Limb (tissue), 2 donors: ENCODE measurements at regions not wholly inside any gene's neighbourhood (a gene's known extent, or its start where the extent isn't known, plus 50 kb on each side); places are given as distances from the start of the nearest gene placed in this dataset.
"Not testable (repeated sequence)": the region's sequence is repeated elsewhere in the genome, so short reads cannot be mapped to it uniquely, and the experiment has no call there.

Source experiments
- DNase-seq, 2 donors: peaks; one replicate each; pipeline ENCODE4 v3.0.0-alpha.2; 2016; ENCODE audit errors: extremely low spot score in 2 of 2

DNA sequence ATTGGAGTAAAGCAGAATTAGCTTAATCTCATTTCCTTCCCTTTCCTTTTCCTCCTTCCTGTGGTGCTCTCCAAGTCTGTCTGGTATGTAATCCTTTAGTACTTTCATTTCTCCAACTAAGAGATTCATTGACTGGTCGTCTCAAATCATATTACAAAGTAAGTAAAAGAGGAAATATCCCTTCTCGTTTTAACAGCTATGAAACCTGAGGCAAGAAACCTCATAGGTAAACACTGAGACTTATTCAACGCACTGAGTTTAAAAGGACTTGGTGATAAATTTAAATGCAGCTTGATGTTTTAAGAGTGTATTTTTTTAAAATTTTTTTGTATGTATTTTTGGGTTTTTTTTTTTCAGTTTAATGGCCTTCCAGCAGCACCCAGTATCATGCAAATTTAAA is 117.2 kb upstream of the LRRC3B start:
- DNase-seq: no peak

DNA sequence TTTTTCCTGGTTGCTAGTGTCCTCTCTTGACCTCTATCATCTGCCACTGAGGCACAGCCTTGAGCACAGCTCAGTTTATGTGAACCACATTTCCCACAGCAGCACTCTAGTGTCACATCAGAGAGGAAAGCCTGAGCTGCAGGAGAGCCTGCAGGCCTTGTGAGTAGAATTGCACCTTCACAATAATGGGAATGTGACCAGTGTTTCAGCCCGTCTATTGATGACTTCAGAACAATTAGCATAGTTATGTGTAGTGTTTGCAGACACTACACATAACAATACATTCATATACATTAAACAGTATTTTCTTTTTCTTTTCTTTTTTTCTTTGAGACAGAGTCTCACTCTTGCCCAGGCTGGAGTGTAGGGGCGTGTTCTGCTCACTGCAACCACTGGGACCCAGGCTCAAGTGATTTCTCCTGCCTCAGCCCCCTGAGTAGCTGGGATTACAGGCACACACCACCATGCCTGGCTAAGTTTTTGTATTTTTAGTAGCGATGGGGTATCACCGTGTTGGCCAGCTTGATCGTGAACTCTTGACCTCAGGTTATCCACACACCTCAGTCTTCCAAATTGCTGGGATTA is 108.0 kb upstream of the LRRC3B start:
- not testable (repeated sequence) for DNase-seq

DNA sequence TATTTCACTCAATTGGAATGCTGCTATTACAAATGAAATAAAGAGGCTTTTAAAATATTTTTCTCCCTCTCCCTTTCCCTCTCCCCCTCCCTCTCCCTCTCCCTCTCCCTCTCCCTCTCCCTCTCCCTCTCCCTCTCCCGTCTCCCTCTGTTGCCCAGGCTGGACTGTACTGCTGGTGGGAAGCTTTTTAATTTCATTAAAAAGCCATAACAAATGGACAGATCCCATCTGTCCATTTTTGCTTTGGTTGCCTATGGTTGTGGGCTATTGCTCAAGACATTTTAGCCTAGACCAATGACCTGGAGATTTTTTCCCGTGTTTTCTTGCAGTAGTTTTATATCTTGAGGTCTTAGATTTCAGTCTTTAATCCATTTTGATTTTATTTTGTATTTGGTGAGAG is 107.2 kb upstream of the LRRC3B start:
- no peak for DNase-seq

DNA sequence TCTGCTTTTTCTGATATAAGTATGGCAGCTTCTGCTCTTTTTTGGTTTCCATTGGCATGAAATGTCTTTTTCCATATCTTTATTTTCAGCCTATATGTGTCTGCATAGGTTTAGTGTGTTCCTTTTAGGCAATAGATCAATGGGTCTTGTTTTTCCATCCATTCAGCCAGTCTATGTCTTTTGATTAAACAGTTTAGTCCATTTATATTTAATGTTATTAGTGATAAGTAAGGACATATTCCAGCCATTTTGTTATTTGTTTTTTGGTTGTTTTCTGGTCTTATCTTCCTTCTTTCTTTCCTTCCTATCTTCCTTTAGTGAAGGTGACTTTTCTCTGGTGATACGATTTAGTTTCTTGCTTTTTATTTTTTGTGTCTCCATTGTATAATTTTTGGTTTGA is 101.3 kb upstream of the LRRC3B start:
- no peak for DNase-seq

DNA sequence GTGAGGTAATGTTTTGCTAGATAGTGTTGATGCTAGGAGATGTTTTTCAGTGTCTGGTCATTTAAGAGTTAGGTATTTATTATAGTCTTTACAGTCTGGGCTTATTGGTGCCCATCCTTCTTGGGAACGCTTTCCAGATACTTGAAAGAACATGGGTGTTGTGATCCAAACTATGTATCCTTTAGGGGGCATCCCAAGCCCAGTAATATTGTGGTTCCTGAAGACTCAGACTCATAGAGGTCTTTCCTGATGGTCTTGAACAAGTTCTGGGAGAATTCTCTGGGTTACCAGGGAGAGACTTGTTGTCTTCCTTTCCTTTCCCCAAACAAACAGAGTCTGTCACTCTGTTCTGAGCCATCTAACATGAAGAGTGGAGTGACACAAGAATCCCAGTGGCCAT is 99.7 kb upstream of the LRRC3B start:
- no peak for DNase-seq

DNA sequence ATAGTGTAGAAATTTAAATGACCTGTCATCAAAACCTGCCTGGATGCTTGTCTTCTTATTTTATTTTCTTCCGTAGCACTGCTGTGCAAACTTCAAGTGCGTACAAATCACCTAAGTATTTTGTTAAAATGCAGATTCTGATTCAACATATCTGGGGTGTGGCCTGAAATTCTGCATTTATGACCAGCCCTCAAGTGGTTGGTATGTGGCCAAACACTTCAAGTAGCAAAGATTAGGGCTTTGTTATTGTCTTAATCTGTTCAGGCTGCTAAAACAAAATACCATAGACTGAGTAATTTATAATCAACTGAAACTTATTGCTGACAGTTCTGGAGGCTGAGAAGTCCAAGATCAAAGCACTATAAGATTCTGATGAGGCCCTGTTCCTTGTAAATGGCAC is 97.6 kb upstream of the LRRC3B start:
- DNase-seq: no peak

DNA sequence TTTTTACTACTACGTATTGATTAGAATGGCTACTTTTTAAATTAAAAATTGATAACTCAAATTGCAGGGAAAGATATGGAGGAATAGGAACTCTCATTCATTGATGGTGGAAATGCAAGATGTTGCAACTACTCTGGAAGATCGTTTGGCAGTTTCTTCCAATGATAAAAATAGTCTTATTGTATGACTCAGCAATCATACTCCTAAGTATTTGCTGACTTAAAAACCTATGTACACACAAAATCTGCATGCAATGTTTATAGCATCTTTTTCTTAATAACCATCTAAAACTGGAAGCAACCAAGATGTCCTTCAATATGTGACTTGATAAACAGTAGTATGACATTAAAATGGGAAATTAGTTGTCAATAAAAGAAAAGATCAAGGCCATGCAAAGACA is 87.4 kb upstream of the LRRC3B start:
- no peak for DNase-seq

DNA sequence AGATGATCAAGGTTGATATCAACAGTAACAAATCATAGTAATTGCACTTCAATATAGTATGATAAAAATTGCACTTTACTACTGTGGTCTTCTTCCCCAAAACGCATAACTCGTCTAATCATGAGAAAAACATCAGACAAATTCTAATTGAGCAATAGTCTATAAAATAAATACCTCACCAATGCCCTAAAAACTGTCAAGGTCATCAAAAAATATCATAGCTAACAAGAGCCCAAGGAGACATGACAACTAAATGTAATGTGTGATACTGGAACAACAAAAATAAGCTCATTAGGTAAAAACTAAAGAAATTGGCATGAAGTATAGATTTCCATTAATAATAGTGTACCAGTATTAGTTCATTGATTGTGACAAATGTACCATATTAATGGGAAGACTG is 85.6 kb upstream of the LRRC3B start:
- DNase-seq: no peak

DNA sequence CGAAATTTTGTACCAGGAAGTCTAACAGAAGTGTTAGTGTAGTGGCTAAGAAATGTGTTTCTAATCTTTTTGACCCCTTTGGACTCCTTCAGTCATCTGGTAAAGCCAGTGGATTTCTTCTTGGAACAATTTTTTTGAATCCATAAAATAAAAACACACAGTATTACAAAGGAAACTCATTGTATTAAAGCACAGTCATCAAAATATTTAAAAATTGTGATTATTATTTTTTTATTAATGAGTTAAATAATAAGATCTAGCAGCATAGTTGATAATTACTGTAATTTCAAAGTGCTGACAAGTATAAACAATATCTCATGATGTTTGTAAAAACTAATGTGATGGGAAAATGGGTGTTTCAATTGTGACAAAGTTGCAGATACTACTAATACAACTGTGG is 72.2 kb upstream of the LRRC3B start:
- no peak for DNase-seq

DNA sequence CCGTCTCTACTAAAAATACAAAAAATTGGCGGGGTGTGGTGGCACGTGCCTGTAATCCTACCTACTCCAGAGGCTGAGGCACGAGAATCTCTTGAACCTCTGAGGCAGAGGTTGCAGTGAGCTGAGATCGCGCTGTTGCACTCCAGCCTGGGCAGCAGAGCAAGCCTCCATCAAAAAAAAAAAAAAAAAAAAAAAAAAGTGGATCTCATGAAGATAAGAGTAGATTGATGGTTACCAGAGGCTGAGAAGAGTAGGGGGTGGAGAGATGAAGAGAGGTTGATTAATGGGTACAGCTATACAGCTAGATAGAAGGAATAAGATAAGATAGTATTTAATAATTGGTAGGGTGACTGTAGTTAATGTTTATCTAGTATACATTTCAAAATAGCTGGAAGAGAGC is 65.9 kb upstream of the LRRC3B start:
- no peak for DNase-seq

DNA sequence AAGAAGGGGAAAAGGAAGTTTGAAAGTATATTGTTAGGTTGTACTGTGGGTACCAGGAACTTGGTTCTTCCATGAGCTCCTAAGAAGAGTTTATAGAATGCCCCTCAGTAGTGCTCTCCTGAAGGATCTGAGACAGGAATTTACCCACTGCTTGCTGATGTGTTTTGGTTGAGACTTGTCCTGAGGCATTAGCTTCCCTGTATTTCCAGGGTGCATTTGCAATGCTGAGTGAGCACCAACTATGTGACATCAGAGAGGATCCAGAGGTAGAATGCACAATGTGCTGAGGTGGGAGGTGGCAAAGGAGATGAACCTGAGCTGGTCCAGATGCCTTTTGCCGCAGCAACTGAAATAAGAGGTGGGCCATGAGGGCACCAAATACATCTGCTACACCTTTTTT is 64.3 kb upstream of the LRRC3B start:
- DNase-seq: no peak

DNA sequence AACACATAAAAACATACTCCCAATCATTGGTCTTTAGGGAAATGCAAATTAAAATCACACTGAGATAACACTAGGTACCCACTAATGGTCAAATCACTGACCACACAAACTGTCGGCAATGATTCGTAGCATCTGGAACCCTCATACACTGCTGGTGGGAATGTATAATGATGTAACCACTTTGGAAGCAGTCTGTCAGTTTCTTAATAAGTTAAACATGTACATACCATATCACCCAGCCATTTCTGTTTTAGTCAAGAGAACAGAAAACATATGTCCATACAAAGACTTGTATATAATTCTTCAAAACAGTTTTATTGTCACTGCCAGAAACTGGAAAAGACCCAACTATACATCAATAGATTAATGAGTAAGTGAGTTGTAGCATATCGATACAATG is 63.3 kb upstream of the LRRC3B start:
- peak in 1 of 2 donors; percentile 54 for DNase-seq

DNA sequence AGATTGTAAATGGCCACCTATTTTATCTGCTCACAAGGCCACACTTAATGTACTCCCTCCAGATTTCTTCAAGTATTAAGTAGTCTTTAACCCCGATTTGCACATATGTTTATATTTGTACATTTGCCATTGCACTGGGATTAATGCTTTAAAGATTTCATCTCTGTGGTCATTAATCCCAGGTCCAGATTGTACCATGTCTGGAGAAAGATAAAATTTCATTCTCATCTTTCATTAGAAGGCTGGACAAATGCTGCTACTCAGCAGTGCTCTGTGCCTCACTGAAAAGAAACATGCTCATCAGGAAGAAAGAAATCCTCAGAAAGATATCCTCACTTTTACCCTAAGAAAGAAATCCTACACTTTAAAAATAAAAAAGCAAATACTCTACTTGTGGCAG is 62.5 kb upstream of the LRRC3B start:
- DNase-seq: no peak

DNA sequence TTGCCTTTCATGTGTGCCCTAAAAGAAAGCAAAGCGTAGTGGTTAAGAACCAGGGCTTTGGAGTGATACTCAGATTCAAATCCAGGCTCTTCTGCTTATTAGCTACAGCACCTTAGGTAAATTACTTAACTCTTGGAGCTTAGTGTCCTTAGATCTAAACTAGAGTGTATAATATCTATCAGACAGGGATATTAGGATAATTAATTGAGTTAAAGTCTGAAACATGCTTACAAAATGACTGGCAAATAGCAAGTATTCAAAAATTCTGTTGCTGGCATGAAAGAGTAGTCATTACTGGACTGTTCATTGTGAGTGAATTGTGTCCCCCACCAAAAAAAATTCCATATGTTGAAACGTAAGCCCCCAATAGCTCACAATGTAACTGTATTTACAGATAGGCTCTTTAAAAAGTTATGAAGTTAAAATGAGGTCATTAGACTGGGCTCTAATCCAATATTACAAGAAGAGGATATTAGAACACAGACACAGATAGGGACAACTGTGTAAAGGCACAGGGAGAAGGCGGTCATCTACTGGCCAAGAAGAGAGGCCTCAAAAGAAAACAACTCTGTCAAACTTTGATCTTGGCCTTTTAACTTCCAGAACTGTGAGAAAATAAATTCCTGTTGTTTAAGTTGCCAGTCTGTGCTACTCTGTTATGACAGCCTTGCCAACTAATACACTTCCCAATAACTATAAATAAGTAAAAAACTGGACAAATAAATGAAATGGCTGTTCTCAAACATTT is 60.4 kb upstream of the LRRC3B start:
- no peak for DNase-seq
